H1 (cell line): ENCODE measurements at regions not wholly inside any gene's neighbourhood (a gene's known extent, or its start where the extent isn't known, plus 50 kb on each side); places are given as distances from the start of the nearest gene placed in this dataset.

Experiments used
- ATF3 ChIP-seq: IDR thresholded peaks from 2 replicates; pipeline ENCODE4 v1.6.1; 2011; ENCODE audit warnings: low read depth, mild to moderate bottlenecking, low read length; ENCODE audit not compliant: insufficient read depth
- CTBP2 ChIP-seq: IDR thresholded peaks from 2 replicates; pipeline ENCODE4 v1.7.0; 2011; ENCODE audit warnings: borderline replicate concordance, mild to moderate bottlenecking, moderate library complexity, mixed read lengths, low read length; ENCODE audit not compliant: insufficient read depth, insufficient read length
- E2F6 ChIP-seq: IDR thresholded peaks from 2 replicates; pipeline ENCODE4 v1.6.1; 2012; ENCODE audit warnings: inconsistent platforms
- TCF12 ChIP-seq: IDR thresholded peaks from 2 replicates; pipeline ENCODE4 v1.6.1; 2011; ENCODE audit warnings: low read depth, mild to moderate bottlenecking, low read length

- TF ChIP-seq ATF3 (no peak), E2F6 (no peak), CTBP2 (no peak), TCF12 (no peak)
Measured at GRCh38 chr14:83777516-83777915, 1752.4 kb upstream of the FLRT2 start (continued).
